ENCODE measurements at regions not wholly inside any gene's neighbourhood (a gene's known extent, or its start where the extent isn't known, plus 50 kb on each side); places are given as distances from the start of the nearest gene placed in this dataset.

DNA sequence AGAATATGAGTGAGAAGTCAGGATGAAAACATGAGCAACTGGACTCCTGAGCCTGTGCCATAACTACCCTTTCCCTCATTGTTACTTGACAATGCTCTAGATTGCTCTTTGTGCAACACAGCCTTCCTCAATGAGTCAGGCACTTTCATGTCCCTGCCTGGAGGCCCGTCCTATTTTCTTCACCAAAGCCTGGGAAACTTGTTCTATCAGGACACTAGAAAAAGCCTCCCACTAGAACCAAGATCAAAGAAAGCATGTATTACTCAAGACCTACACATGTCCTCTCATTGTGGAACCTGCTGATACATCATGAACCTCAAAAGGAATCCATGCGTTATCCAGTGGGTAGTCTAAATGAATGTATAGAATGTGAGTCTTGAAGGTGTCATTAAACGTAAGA is 624.5 kb downstream of the TOX3 start:
- no peak overlapping the region for H3K27ac Mint-ChIP-seq
- no peak overlapping the region for H3K4me3 Mint-ChIP-seq
- no peaks in the 10 kb centered on the region for H3K9me3 Mint-ChIP-seq
- no peaks in the 10 kb centered on the region for H3K4me1 Mint-ChIP-seq (ENCODE audit: low read depth)
- no peak for DNase-seq
- TF ChIP-seq CTCF (IDR thresholded peaks at IDR 0.05), result no peak
- no peaks in the 10 kb centered on the region for H3K36me3 Mint-ChIP-seq (ENCODE audit: low read depth)
- H3K27me3 Mint-ChIP-seq (ENCODE audit: insufficient read depth), result peaks cover 4% of the 10 kb centered on the region; the same call in 1 of the 2 replicates

GRCh38 chr16:51919736-51920135 is 627.2 kb downstream of the TOX3 start:
- no peak overlapping the region for H3K27ac Mint-ChIP-seq
- no peaks in the 10 kb centered on the region for H3K9me3 Mint-ChIP-seq
- H3K27me3 Mint-ChIP-seq (ENCODE audit: insufficient read depth), result peaks cover 4% of the 10 kb centered on the region; the same call in 1 of the 2 replicates
- TF ChIP-seq CTCF (IDR thresholded peaks at IDR 0.05), result no peak
- no peak overlapping the region for H3K4me3 Mint-ChIP-seq
- H3K36me3 Mint-ChIP-seq (ENCODE audit: low read depth), result no peaks in the 10 kb centered on the region
- H3K4me1 Mint-ChIP-seq (ENCODE audit: low read depth), result no peaks in the 10 kb centered on the region
- no peak for DNase-seq

DNA sequence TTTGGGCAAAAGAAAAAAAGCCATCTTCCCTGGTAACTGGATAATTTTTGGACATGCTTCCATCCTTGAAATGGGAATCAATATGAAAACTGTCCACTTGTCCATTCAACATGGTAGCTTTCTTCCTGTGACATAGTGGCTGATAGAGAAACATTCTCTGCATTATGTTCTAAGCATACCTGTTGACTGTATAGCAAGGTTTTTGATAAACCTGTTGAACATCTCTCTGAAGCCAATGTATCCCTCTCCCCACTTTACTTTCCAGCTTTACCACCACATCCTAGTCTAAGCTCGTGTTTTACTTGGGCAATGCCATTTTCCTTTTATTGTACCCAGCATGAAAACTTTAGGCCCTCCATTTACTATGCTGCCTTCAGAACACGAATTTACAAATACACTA is 630.1 kb downstream of the TOX3 start:
- DNase-seq, result no peak
- H3K9me3 Mint-ChIP-seq, result no peaks in the 10 kb centered on the region
- no peaks in the 10 kb centered on the region for H3K36me3 Mint-ChIP-seq (ENCODE audit: low read depth)
- peaks cover 2% of the 10 kb centered on the region; the same call in 1 of the 2 replicates for H3K27me3 Mint-ChIP-seq (ENCODE audit: insufficient read depth)
- H3K4me3 Mint-ChIP-seq, result no peak overlapping the region
- no peak overlapping the region for H3K27ac Mint-ChIP-seq
- no peak for TF ChIP-seq CTCF (IDR thresholded peaks at IDR 0.05)
- H3K4me1 Mint-ChIP-seq (ENCODE audit: low read depth), result no peaks in the 10 kb centered on the region

- Mint-ChIP-seq H3K36me3 (ENCODE audit: low read depth) (no peaks in the 10 kb centered on the region), H3K27me3 (ENCODE audit: insufficient read depth) (peaks cover 1% of the 10 kb centered on the region; the same call in 1 of the 2 replicates), H3K9me3 (no peaks in the 10 kb centered on the region), H3K4me1 (ENCODE audit: low read depth) (no peaks in the 10 kb centered on the region), H3K4me3 (no peak overlapping the region), H3K27ac (no peak overlapping the region)
- no peak for DNase-seq
- no peak for TF ChIP-seq CTCF (IDR thresholded peaks at IDR 0.05)
Measured at GRCh38 chr16:51916231-51916630, 630.7 kb downstream of the TOX3 start.

GRCh38 chr16:51907680-51908079 is 639.3 kb downstream of the TOX3 start:
- no peak for DNase-seq
- H3K9me3 Mint-ChIP-seq, result no peaks in the 10 kb centered on the region
- H3K27ac Mint-ChIP-seq, result no peak overlapping the region
- TF ChIP-seq CTCF (IDR thresholded peaks at IDR 0.05), result no peak
- no peaks in the 10 kb centered on the region for H3K4me1 Mint-ChIP-seq (ENCODE audit: low read depth)
- H3K4me3 Mint-ChIP-seq, result no peak overlapping the region
- no peaks in the 10 kb centered on the region; the same call in 1 of the 2 replicates for H3K27me3 Mint-ChIP-seq (ENCODE audit: insufficient read depth)
- H3K36me3 Mint-ChIP-seq (ENCODE audit: low read depth), result no peaks in the 10 kb centered on the region

Data from HFFc6 (cell line).